GM23338 (cell line): ENCODE measurements at regions not wholly inside any gene's neighbourhood (a gene's known extent, or its start where the extent isn't known, plus 50 kb on each side); places are given as distances from the start of the nearest gene placed in this dataset.

Source experiments
- ATAC-seq: fragments of 200-7000 bp; cut with Tn5 transposase; 3 replicates; pipeline ENCODE4 v1.9.1; 2020
- DNase-seq: peaks from one replicate; pipeline ENCODE4 v3.0.0-alpha.2; 2015; ENCODE audit warnings: low spot score
- H2AFZ ChIP-seq: fragments of 200-600 bp; sonication (generic); 2 replicates; pipeline ENCODE4 v1.8.0; 2016; ENCODE audit warnings: antibody characterized with exemption, mild to moderate bottlenecking, moderate library complexity
- H3F3A ChIP-seq: fragments of 200-600 bp; sonication (generic); replicated peaks from 2 replicates; pipeline ENCODE4 v1.8.0; 2017; ENCODE audit warnings: antibody characterized with exemption, mixed run types, low read depth
- H3K27ac ChIP-seq: fragments of 200-600 bp; sonication (generic); 2 replicates; pipeline ENCODE4 v1.6.1; 2016; ENCODE audit warnings: low read depth
- H3K27me3 ChIP-seq: fragments of 200-600 bp; sonication (generic); 2 replicates; pipeline ENCODE4 v1.8.0; 2016; ENCODE audit warnings: mild to moderate bottlenecking, mixed run types, moderate library complexity; ENCODE audit not compliant: insufficient read depth
- H3K36me3 ChIP-seq: fragments of 200-600 bp; sonication (generic); 2 replicates; pipeline ENCODE4 v1.8.0; 2016; ENCODE audit warnings: mild to moderate bottlenecking; ENCODE audit not compliant: insufficient read depth
- H3K4me1 ChIP-seq: fragments of 200-600 bp; sonication (generic); 2 replicates; pipeline ENCODE4 v1.8.0; 2016; ENCODE audit warnings: mild to moderate bottlenecking, moderate library complexity; ENCODE audit not compliant: insufficient read depth
- H3K4me2 ChIP-seq: fragments of 200-600 bp; sonication (generic); 2 replicates; pipeline ENCODE4 v1.7.1; 2017; ENCODE audit warnings: mixed run types
- H3K4me3 ChIP-seq: fragments of 200-600 bp; sonication (generic); 2 replicates; pipeline ENCODE4 v1.6.1; 2016; ENCODE audit warnings: mixed run types
- H3K79me2 ChIP-seq: fragments of 200-600 bp; sonication (generic); replicated peaks from 2 replicates; pipeline ENCODE4 v1.8.0; 2017; ENCODE audit warnings: mild to moderate bottlenecking; ENCODE audit not compliant: insufficient read depth
- H3K9me2 ChIP-seq: fragments of 200-600 bp; sonication (generic); 2 replicates; pipeline ENCODE4 v1.8.0; 2017; ENCODE audit not compliant: insufficient read depth
- H4K20me1 ChIP-seq: fragments of 200-600 bp; sonication (generic); replicated peaks from 2 replicates; pipeline ENCODE4 v1.8.0; 2017; ENCODE audit warnings: mild to moderate bottlenecking; ENCODE audit not compliant: insufficient read depth
- H3K27ac Mint-ChIP-seq: 2 replicates; pipeline ENCODE4 v1.8.0; 2020; ENCODE audit warnings: inconsistent platforms, mild to moderate bottlenecking, moderate library complexity, mixed read lengths
- H3K27me3 Mint-ChIP-seq: 3 replicates; pipeline ENCODE4 v1.8.0; 2022; ENCODE audit warnings: low read depth, mild to moderate bottlenecking, moderate library complexity, mixed read lengths, inconsistent platforms; ENCODE audit not compliant: insufficient read depth, poor library complexity
- H3K36me3 Mint-ChIP-seq: 3 replicates; pipeline ENCODE4 v1.8.0; 2021; ENCODE audit warnings: low read depth, mild to moderate bottlenecking, inconsistent platforms, moderate library complexity, mixed read lengths
- H3K4me1 Mint-ChIP-seq: 3 replicates; pipeline ENCODE4 v1.8.0; 2020; ENCODE audit warnings: mild to moderate bottlenecking, inconsistent platforms, mixed read lengths
- H3K4me3 Mint-ChIP-seq: 3 replicates; pipeline ENCODE4 v1.8.0; 2021; ENCODE audit warnings: moderate library complexity, mild to moderate bottlenecking, inconsistent platforms, mixed read lengths
- H3K9me3 Mint-ChIP-seq: 3 replicates; pipeline ENCODE4 v1.8.0; 2020; ENCODE audit warnings: moderate library complexity, mild to moderate bottlenecking, inconsistent platforms, mixed read lengths
- ETS1 ChIP-seq: IDR thresholded peaks from 2 replicates; pipeline ENCODE4 v1.6.1; 2016; ENCODE audit warnings: antibody characterized with exemption
- JUNB ChIP-seq: IDR thresholded peaks from one replicate; pipeline ENCODE4 v1.6.1; 2016; ENCODE audit warnings: antibody characterized with exemption; ENCODE audit not compliant: unreplicated experiment
- TF ChIP-seq, protein P1 (sequence below): fragments of 250-450 bp; sonication (Bioruptor Pico); IDR thresholded peaks from 2 replicates; pipeline ENCODE4 v1.5.0; 2020; ENCODE audit warnings: mild to moderate bottlenecking, moderate library complexity
- TF ChIP-seq, protein P2 (sequence below), 2 experiments: fragments of 200-600 bp in 1 of 2; sonication (generic) in 1 of 2; conservative IDR thresholded peaks; 2 replicates each; pipeline versions ENCODE4 v1.5.1 to v1.6.1; 2016 to 2017; ENCODE audit warnings: antibody characterized with exemption in 2 of 2, low read depth in 2 of 2, mild to moderate bottlenecking in 2 of 2, moderate library complexity in 1 of 2

DNA sequence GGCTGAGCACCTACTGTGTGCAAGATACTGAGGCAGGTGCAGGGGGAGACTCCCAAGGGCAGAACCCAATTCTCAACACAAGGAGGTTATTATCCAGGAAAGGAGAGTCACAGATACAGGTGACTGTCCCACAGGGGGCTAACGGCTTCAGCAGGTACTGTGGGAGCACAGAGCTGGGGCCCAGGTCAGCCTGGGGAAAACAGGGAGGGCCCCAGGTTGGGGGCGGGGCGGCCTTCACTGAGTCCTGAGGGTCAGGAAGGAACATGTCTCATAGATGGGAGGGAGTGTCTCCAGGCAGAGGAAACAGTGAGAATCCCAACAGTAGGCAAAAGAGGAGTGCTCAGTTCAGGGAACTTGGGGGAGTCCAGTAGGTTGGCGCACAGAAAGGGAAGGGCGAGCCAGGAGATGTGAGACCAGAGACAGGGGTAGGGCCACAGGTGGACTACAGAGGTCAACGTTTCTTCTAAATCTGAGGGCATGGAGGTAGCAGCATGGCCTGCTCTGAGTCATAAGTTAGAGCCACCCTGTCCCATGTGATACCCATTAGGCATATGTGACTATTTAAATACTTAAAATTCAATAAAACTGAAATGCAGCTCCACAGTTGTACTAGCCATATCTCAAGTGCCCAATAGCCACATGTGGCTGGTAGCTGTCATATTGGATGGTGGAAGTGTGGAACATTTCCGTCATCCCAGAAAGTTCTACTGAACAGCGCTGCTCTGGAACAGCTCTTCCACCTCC lies 157.2 kb downstream of the TTC32 start:
- TF ChIP-seq ETS1 (no peak), JUNB (no peak)
- TF ChIP-seq, protein P1, sequence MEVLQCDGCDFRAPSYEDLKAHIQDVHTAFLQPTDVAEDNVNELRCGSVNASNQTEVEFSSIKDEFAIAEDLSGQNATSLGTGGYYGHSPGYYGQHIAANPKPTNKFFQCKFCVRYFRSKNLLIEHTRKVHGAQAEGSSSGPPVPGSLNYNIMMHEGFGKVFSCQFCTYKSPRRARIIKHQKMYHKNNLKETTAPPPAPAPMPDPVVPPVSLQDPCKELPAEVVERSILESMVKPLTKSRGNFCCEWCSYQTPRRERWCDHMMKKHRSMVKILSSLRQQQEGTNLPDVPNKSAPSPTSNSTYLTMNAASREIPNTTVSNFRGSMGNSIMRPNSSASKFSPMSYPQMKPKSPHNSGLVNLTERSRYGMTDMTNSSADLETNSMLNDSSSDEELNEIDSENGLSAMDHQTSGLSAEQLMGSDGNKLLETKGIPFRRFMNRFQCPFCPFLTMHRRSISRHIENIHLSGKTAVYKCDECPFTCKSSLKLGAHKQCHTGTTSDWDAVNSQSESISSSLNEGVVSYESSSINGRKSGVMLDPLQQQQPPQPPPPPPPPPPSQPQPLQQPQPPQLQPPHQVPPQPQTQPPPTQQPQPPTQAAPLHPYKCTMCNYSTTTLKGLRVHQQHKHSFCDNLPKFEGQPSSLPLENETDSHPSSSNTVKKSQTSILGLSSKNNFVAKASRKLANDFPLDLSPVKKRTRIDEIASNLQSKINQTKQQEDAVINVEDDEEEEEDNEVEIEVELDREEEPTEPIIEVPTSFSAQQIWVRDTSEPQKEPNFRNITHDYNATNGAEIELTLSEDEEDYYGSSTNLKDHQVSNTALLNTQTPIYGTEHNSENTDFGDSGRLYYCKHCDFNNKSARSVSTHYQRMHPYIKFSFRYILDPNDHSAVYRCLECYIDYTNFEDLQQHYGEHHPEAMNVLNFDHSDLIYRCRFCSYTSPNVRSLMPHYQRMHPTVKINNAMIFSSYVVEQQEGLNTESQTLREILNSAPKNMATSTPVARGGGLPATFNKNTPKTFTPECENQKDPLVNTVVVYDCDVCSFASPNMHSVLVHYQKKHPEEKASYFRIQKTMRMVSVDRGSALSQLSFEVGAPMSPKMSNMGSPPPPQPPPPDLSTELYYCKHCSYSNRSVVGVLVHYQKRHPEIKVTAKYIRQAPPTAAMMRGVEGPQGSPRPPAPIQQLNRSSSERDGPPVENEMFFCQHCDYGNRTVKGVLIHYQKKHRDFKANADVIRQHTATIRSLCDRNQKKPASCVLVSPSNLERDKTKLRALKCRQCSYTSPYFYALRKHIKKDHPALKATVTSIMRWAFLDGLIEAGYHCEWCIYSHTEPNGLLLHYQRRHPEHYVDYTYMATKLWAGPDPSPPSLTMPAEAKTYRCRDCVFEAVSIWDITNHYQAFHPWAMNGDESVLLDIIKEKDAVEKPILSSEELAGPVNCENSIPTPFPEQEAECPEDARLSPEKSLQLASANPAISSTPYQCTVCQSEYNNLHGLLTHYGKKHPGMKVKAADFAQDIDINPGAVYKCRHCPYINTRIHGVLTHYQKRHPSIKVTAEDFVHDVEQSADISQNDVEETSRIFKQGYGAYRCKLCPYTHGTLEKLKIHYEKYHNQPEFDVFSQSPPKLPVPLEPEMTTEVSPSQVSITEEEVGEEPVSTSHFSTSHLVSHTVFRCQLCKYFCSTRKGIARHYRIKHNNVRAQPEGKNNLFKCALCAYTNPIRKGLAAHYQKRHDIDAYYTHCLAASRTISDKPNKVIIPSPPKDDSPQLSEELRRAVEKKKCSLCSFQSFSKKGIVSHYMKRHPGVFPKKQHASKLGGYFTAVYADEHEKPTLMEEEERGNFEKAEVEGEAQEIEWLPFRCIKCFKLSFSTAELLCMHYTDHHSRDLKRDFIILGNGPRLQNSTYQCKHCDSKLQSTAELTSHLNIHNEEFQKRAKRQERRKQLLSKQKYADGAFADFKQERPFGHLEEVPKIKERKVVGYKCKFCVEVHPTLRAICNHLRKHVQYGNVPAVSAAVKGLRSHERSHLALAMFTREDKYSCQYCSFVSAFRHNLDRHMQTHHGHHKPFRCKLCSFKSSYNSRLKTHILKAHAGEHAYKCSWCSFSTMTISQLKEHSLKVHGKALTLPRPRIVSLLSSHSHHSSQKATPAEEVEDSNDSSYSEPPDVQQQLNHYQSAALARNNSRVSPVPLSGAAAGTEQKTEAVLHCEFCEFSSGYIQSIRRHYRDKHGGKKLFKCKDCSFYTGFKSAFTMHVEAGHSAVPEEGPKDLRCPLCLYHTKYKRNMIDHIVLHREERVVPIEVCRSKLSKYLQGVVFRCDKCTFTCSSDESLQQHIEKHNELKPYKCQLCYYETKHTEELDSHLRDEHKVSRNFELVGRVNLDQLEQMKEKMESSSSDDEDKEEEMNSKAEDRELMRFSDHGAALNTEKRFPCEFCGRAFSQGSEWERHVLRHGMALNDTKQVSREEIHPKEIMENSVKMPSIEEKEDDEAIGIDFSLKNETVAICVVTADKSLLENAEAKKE (CRISPR knock-in tag): no peak
- TF ChIP-seq, protein P2, sequence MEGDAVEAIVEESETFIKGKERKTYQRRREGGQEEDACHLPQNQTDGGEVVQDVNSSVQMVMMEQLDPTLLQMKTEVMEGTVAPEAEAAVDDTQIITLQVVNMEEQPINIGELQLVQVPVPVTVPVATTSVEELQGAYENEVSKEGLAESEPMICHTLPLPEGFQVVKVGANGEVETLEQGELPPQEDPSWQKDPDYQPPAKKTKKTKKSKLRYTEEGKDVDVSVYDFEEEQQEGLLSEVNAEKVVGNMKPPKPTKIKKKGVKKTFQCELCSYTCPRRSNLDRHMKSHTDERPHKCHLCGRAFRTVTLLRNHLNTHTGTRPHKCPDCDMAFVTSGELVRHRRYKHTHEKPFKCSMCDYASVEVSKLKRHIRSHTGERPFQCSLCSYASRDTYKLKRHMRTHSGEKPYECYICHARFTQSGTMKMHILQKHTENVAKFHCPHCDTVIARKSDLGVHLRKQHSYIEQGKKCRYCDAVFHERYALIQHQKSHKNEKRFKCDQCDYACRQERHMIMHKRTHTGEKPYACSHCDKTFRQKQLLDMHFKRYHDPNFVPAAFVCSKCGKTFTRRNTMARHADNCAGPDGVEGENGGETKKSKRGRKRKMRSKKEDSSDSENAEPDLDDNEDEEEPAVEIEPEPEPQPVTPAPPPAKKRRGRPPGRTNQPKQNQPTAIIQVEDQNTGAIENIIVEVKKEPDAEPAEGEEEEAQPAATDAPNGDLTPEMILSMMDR (conservative IDR thresholded peaks at IDR 0.05; ENCODE audit: low read depth in 2 of 2): no peak
- Histone ChIP-seq H3K9me2 (no peaks in the 10 kb centered on the region), H3K4me3 (no peak overlapping the region), H4K20me1 (no peaks in the 10 kb centered on the region), H3K4me2 (no peak overlapping the region), H3K4me1 (no peaks in the 10 kb centered on the region), H3K36me3 (no peaks in the 10 kb centered on the region), H2AFZ (no peak overlapping the region), H3K27ac (no peak overlapping the region), H3F3A (no peaks in the 10 kb centered on the region), H3K79me2 (no peaks in the 10 kb centered on the region), H3K27me3 (no peaks in the 10 kb centered on the region)
- H3K4me3 Mint-ChIP-seq: no peak overlapping the region
- H3K36me3 Mint-ChIP-seq: no peaks in the 10 kb centered on the region
- peaks cover 14% of the 10 kb centered on the region for H3K27me3 Mint-ChIP-seq
- no peak overlapping the region for H3K27ac Mint-ChIP-seq
- peaks cover 5% of the 10 kb centered on the region; the same call in 2 of the 3 replicates for H3K4me1 Mint-ChIP-seq
- DNase-seq (no peak), ATAC-seq (no peak)
- H3K9me3 Mint-ChIP-seq: no peaks in the 10 kb centered on the region
